PFSK-1 (cell line): ENCODE measurements at regions not wholly inside any gene's neighbourhood (a gene's known extent, or its start where the extent isn't known, plus 50 kb on each side); places are given as distances from the start of the nearest gene placed in this dataset.

Experiments
- POLR2AphosphoS5 ChIP-seq: IDR thresholded peaks from 2 replicates; pipeline ENCODE4 v1.6.1; 2012; ENCODE audit warnings: low read depth, mild to moderate bottlenecking, control low read depth, low read length, moderate library complexity
- SIN3A ChIP-seq: IDR thresholded peaks from 2 replicates; pipeline ENCODE4 v1.6.1; 2012; ENCODE audit warnings: mild to moderate bottlenecking, low read length, moderate library complexity, borderline replicate concordance; ENCODE audit not compliant: insufficient read depth

- TF ChIP-seq POLR2AphosphoS5: no peak
- no peak for TF ChIP-seq SIN3A
Observed at GRCh38 chr18:2219706-2220105, 351.6 kb downstream of the METTL4 start.
